HFF-Myc (cell line): ENCODE measurements at regions not wholly inside any gene's neighbourhood (a gene's known extent, or its start where the extent isn't known, plus 50 kb on each side); places are given as distances from the start of the nearest gene placed in this dataset.

Experiments
- DNase-seq: peaks from one replicate; pipeline ENCODE4 v3.0.0-alpha.2; 2011; ENCODE audit warnings: low read depth; ENCODE audit errors: extremely low read depth
- H3K4me3 ChIP-seq: replicated peaks from 2 replicates; pipeline ENCODE4 v1.5.1; 2011; ENCODE audit warnings: low read depth, mild to moderate bottlenecking, control low read depth, low read length
- TF ChIP-seq, protein P1 (sequence below): IDR thresholded peaks from 2 replicates; pipeline ENCODE4 v1.5.1; 2012; ENCODE audit warnings: mild to moderate bottlenecking, low read depth, low read length, control low read depth; ENCODE audit errors: missing control alignments

DNA sequence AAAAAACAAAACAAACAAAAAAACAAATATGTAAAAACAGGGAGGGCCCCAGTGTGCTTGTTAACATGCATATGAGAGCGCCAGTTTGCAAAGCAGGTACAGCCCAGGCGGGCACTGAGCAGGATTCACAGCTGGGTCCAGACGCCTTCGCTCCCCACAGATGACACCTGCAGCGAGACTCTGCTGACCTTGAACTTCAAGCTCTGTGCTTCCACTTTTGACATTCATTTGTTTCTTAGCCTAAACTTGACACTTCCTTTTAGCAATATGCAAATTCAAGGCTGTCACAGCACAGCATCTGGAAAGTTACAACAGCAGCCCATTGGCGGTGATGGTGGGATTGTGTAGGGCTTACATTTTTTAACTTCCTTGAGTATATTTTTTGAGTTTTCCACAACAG lies 88.8 kb upstream of the TNS3 start:
- DNase-seq: no peak
- TF ChIP-seq, protein P1, sequence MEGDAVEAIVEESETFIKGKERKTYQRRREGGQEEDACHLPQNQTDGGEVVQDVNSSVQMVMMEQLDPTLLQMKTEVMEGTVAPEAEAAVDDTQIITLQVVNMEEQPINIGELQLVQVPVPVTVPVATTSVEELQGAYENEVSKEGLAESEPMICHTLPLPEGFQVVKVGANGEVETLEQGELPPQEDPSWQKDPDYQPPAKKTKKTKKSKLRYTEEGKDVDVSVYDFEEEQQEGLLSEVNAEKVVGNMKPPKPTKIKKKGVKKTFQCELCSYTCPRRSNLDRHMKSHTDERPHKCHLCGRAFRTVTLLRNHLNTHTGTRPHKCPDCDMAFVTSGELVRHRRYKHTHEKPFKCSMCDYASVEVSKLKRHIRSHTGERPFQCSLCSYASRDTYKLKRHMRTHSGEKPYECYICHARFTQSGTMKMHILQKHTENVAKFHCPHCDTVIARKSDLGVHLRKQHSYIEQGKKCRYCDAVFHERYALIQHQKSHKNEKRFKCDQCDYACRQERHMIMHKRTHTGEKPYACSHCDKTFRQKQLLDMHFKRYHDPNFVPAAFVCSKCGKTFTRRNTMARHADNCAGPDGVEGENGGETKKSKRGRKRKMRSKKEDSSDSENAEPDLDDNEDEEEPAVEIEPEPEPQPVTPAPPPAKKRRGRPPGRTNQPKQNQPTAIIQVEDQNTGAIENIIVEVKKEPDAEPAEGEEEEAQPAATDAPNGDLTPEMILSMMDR: no peak
- H3K4me3 ChIP-seq: no peak overlapping the region

DNA sequence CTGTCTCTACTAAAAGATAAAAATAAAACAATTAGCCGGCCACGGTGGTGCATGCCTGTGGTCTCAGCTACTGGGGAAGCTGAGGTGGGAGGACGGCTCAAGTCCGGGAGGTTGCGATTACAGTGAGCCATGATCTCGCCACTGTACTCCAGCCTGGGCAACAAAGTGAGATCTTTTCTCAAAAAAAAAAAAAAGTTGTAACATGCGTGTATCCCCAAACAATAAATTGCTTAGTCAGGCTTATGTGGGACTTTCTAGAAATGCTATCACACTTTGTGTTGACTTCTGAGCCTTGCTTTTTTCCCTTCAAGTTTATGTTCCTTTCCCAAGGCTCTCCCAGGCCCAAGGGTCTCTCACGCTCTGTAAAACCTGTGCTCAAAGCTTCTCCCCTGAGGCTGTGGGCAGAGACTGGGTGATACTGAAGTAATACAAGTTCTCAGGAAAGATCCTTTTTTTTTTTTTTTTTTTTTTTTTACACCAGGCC lies 88.0 kb upstream of the TNS3 start:
- H3K4me3 ChIP-seq: no peak overlapping the region
- TF ChIP-seq, protein P1: no peak
- no peak for DNase-seq

DNA sequence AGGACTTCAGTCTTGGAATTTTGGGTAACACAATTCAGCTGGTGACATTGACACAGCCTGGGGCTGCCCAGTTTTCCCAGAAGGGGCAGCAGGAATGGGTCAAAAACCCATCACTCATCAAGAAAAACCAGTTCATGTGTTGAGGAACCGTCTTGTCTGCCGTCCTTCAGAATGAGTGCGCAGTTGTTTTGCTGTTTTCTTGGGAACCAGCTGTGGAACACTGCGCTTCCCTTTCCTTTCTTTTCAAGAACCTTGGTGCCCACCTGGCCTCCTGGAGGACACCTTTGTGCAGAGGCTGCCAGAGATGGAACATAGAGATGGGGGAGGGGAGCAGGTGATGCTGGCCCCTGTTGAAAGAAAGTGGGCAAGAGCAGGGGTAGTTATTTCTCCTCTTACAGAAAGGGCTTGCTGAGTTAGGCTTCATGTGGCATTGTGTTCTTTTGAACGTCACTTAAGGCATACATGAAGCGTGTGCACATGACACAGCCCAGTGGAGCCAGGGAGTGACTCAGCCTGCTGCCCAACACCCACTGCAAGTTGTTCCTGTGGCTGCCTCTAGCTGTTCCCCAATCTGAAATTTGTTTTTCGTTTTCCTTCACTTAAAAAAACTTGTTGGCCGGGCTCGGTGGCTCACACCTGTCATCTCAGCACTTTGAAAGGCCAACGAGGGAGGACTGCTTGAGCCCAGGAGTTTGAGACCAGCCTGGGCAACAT lies 87.4 kb upstream of the TNS3 start:
- DNase-seq: peak; percentile 95
- TF ChIP-seq, protein P1: no peak
- no peak overlapping the region for H3K4me3 ChIP-seq

DNA sequence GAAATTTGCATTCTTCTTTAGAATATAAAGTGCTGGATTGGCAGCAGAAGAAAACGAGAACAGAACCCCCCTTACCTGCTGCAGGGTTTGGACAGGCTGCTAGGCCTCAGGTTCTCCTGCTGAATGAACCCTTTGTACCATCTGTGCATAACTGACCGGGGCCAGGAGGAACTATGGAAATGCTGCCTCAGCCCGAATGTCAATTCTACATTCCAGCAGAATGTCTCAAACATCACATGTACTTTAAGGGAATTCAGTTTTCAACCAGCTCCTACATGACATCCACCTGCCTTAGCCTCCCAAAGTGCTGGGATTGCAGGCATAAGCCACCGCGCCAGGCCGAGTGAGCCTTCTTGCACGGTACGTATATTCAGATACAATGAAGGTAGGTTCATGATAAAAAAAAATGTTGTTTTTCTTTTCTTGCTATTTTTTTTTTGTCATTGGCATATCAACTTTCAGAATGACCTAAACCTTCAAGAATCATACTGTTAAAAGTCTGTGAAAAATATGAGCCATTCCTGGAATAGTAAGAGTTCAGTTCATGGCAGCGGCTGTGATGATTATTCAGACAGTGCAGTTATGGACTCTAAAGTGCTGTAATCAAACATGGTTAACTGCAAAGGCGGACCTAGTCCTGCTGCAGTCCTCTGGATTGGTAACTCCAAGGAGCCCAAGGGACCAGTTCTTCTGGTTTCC lies 84.4 kb upstream of the TNS3 start:
- TF ChIP-seq, protein P1: no peak
- H3K4me3 ChIP-seq: no peak overlapping the region
- no peak for DNase-seq

DNA sequence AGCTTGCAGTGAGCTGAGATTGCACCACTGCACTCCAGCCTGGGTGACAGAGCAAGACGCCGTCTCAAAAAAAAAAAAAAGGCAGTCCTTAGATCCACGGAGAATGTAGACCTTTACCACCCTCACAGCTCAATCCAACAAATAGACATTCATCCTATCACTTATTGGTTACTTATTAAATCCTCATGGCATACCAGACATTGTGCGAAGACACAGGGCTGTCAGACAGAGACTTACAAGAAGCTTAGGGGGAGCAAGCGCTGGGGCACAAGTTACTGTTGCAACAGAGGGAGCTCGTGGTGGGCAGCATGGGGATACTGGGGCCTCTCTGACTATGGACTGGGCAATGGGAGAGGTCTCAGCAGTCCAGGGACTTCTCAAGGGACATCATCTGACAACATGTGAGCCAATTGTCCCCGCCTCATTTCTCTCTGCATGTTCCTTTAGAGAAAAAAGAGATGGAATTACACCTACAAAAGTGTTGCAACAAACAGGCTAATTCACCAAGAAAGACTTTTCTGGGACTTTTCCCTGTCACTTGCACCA lies 82.8 kb upstream of the TNS3 start:
- no peak for DNase-seq
- H3K4me3 ChIP-seq: no peak overlapping the region
- TF ChIP-seq, protein P1: no peak

DNA sequence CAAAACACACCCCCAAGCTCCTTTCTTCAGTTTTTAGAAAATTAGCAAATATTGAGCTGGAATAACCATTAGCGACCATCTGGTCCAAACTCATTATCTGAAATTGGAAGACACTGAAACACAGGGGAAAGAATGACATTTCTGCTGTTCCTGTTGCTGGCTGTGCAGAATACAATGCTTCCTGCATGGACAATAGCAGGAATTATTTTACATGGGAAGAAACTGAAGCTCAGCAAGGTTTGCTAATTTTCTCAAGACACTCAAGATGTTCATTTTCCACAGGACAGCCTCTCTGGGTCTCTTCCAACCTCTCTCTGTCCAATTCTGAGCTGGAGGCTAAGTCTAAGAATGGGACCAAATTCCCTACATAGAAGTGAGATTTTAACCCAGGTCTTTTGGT lies 81.9 kb upstream of the TNS3 start:
- DNase-seq: no peak
- TF ChIP-seq, protein P1: no peak
- H3K4me3 ChIP-seq: no peak overlapping the region
